ENCODE measurements at regions not wholly inside any gene's neighbourhood (a gene's known extent, or its start where the extent isn't known, plus 50 kb on each side); places are given as distances from the start of the nearest gene placed in this dataset.

- TF ChIP-seq, protein P1, sequence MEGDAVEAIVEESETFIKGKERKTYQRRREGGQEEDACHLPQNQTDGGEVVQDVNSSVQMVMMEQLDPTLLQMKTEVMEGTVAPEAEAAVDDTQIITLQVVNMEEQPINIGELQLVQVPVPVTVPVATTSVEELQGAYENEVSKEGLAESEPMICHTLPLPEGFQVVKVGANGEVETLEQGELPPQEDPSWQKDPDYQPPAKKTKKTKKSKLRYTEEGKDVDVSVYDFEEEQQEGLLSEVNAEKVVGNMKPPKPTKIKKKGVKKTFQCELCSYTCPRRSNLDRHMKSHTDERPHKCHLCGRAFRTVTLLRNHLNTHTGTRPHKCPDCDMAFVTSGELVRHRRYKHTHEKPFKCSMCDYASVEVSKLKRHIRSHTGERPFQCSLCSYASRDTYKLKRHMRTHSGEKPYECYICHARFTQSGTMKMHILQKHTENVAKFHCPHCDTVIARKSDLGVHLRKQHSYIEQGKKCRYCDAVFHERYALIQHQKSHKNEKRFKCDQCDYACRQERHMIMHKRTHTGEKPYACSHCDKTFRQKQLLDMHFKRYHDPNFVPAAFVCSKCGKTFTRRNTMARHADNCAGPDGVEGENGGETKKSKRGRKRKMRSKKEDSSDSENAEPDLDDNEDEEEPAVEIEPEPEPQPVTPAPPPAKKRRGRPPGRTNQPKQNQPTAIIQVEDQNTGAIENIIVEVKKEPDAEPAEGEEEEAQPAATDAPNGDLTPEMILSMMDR (IDR thresholded peaks at IDR 0.05), result no peak
- TF ChIP-seq POLR2A (IDR thresholded peaks at IDR 0.05), result no peak
Measured at GRCh38 chr4:187383181-187383580, 612.4 kb upstream of the ZFP42 start.

Measured in gastroesophageal sphincter (tissue), 3 donors.